Activated T-cell treated with anti-CD3 and anti-CD28 coated beads, Interleukin-2, amount 50 U/mL, for 1 hour (primary cell): ENCODE measurements at regions not wholly inside any gene's neighbourhood (a gene's known extent, or its start where the extent isn't known, plus 50 kb on each side); places are given as distances from the start of the nearest gene placed in this dataset.
"Not testable (repeated sequence)": the region's sequence is repeated elsewhere in the genome, so short reads cannot be mapped to it uniquely, and the experiment has no call there.

ENCODE experiments used
- DNase-seq: peaks from one replicate; pipeline ENCODE4 v3.0.0-alpha.2; 2020

DNA sequence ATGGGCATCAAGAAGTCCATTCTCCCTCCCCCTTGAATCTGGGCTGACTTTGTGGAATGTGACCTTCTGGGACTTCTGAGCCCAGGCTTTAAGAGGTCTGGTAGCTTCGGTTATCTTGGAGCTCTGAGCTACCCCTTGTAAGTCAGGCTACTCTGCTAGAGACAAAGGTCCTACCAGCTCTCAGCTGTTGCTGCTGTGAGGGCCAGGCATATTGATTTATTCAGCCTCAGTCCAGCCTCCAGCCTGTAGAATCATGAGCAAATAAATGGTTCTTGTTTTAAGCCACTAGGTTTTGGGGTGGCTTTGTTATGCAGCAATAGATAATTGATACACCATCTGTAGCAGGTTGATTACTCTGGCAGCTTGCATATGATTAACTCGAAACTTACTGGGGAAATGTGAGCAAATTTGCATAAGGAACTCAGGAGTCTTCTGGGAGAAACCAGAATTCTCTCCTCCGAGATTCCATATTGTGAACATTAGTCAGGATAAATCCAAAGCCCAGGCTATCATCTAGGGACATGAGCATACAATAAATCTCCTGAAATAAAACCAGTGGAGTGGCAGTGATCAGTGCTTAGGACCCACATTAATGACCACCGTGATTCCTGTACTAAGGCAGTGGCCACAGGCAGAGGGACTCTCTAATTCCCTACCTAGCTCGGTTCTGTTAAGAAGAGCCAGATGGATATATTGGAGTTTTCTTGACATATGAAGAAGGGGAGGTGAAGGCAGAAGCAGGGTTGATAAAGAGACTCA lies 336.1 kb downstream of the CDC5L start:
- DNase-seq, result no peak

DNA sequence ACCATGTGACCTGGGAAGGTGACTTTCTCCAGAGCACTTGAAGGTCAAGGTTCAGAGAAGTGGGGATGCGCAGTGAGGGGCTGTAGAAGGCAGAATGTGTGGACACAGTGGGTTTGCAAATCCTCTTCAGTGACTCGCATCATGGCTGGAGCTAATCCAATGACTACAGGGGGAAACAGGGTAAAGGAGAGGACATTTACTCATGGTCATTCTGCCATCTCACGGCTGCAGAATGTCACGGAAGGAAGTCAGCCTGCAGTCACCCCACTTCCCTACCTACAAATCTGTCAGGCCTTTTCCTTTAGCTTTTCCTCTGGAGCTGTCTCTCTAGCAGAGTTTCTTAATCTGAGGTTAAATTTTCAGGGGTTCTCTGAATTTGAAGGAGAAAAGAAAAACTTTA lies 337.6 kb downstream of the CDC5L start:
- DNase-seq, result no peak

DNA sequence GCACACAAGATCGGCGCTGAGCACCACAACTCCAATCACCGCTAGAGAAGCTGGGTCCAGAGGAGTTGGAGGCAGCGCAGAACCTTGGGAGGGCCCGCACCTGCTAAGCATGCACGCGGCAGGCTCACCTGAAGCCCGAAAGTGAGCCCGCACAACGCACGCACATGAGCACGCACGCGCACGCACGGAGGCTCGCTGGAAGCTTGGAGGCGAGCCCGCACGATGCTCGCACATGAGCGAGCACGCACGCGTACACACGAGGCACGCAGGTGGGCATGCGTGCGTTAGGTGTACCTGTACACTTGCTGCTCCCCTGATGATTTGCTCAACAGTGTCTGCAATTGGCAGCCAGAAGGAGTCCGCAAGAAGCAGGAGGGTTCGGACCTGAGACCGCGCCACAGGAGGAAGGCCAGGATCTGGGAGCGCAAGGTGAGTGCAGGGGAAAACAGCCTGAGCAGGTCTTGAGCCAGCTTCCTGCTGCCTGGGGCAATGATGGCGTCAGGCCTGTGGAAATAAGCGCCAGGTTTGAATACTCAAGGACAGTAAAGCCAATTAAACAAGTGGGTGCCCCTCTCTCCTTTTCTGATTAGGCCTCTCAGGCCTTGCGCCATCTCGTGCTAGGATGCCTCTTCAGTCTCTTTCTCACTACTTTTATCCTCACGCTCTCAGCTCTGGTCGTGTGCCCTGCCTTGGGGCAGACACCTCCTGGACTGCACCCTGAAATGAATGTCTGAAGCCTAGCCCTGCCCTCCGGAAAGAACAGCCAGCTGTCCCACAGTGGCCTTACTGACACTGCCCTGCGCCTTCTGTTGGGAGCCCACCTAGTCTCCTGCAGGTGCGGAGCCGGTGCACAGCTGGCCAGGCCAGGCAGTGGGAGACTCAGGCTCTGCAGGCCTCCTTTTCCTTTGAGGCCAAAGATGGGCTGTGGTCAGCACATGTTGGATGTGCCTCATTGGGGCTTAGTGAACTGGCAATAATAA lies 340.4 kb downstream of the CDC5L start:
- DNase-seq, result no peak

DNA sequence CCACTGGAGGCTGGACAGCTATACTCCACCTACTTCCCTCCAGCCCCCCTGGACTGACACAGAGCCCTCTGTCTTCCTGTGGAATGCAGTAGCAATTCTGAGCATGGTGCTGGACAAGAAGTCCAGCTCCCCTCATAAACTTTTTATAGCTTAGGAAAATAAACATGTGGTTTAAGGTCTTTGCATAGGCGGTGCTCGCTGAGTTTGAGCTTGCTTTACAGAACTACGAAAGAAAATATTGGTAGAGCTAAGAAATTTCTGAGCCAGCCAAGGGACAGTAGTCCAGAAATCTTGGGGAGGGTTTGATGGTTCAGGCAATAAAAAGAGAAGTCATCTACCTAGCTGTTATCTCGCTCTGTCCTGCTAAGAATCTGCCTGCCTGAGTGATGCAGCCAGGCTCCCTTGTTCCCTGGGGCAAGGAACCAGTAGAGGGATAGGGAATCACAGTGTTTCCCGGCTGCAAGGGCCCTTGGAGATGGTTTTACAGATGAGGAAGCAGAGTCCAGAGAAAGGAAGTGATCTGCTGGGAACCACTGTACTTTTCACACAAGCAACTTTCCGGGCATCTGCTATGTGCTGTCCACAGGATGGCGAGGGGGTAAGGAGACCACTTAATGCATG lies 343.4 kb downstream of the CDC5L start:
- no peak for DNase-seq

DNA sequence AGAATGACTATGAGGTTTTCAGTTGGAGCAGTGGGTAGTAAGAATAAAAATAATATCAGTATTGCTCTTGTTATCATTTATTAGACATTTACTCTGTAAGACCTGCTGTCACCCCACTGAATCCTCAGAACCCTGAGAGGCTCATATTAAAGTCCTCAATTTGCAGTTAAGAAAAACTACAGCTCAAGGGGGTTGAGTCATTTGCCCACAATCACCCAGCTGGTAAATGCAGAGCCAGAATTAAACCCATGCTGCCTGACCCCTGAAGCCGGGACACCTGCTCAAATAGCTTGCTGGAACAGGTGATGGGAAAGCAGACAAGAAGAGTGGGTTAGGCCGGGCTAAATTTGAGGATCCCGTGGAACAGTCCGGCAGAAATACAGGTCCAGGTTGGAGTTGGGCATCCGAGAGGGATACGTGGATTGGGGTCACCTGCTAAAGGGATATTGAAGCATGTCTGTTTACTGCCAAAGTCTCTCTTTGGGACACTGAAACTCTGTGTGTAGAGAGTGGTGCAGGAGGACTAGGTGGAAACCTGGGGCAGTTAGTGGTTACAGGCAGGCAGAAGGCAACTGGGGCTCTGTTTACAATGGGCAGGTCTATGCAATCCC lies 344.1 kb downstream of the CDC5L start:
- DNase-seq, result no peak

DNA sequence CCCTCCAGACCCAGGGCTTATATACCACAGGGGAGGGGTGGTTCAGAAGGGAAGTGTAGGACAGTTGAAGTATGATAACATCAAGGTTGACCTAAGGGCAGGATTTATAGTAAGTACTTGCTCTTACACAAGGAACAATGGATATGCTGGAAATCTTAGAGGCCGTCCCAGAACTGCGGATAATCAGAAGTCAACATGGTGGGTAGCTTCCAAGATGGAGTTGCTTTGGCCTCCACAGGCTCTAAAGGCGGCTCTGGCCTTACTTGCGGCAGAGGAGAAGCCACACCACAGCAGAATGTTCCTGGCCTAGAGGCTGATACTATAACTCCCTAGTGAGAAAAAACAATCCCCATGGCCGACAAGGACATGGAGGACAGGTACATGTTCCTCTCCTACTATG lies 344.7 kb downstream of the CDC5L start:
- no peak for DNase-seq

DNA sequence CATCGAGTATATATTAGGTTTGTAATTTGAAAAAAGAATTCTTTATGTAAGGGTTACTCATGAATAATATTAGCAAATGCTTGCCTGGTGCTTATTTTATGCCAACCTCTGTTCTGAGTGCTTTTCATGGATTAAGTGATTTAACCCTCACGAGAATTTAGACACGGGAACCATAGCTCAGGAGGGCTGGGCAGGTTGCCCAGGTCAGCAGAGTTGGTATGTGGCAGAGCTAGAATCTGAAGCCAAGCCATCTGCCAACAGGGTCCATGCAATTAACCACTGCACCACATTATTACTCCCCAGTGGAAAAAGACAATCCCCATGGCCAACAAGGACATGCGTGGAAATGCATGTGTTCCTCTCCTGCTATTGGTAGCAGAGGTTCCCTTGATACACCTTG lies 345.6 kb downstream of the CDC5L start:
- no peak for DNase-seq

DNA sequence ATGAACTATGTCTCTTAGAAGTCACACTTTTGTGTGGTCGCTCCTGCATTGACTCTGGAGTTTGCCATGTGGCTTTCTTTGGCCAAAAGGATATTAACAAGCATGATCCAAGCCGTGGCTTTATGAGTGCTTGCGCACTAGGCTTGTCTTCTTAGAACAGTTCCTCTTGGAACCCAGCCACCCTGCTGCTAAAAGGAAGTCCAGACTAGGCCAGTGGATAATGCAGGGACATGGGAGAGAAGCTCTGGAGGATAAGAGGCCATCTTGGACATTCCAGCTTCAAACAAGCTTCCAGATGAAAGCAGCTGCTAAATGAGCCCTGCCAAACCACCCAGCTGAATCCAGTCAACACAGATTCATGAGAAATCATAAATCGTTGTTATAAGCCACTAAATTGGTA lies 346.4 kb downstream of the CDC5L start:
- no peak for DNase-seq

DNA sequence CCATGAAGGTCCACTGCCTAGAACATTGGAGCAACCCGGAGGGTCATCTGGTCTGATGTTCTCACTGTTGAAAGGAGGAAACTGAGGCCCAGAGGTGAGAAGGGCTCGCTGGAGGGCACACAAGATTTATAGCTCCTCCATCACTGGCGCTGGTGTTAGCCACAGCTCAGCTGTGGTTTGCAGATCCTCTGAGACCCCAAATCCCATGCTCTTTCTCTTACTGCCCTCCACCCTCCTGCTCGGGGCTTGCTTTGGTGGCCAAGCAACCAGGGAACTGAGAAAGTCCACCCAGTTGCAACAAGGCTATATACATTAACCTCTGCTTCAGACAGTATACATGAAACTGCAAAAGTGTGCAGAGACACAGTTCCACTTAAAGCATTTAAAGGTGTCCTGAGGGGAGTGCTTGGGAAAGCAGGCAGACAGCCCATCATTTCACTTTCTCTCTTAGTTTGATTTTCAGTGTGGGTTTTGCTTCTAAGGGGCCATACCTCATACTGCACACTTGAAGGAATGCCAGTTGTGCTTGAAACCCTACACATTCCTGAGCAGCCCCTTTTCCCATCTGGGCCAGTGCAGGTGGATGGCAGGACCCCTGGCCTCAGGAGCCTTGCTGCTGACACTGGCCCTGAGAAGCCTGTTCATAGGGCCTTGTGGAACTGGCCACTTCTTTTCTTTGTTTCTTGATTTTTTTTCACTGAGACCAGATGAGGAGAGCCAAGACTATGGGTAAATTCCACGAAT lies 347.6 kb downstream of the CDC5L start:
- no peak for DNase-seq

DNA sequence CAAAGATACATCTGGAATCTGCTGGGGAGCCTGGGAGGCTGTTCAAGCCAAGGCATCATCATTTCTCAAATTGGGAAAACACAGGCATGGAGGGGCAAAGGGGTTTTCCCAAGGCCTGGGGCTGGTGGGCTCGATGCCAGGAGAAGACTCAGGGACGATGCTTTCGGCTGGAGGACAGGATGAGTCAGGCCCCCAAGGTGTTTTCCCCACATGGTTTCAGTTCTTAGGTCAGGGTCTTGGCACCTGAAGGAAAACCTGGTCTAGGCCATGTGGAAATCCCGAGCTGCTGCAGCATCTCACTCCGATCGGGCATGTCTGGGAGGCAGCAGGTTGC lies 348.1 kb downstream of the CDC5L start:
- DNase-seq, result no peak

DNA sequence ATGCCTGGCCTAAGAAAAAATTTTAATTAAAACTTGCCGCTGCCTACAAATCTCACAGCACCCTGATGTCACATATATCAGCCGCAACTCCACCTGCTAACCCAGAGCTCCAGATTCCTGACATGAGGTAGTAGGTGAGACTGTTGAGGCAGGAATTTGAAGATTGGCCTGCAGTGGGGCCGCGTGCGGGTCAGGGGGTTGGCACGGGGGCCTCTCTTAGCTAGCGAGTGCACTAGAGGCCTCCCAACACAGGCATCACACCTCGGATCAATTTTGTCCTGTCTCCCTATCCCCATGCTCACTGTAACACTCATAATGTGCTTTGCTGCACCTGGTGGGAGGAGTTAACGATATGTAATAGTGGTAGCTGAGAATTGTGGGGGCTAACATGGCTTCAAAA lies 349.8 kb downstream of the CDC5L start:
- DNase-seq, result no peak

DNA sequence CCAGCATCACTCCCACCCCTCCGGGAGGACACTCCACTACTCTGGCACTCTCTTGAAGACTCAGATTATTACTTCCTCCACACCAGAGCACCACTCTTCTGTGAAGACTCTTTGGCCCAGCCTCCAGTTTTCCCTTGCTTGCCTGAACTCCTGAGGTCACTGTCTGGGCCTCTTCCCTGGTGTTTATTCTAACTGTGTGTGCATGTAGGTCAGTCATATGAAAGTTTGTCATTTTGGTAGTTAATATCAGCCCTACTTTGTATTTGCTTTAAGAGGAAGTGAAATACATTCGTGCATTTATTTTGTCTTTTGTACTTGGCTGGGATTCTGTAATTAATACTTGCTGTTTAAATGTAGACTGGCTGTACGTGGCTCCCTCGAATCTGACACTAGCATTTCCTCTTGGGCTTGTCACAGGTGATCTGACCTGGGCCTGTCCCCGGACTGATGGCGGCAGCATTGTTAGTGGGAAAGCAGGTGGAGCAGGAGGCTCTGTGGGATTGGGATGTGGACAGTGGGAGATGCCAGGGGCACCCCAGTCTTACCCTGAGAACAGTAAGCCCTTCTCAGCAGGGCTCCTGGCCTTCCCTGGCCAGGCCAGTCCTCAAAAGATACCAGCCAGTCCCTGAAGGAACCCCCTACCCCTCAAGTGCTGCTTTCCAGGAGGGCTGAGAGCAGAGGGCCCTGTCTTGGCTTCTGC lies 350.5 kb downstream of the CDC5L start:
- no peak for DNase-seq

DNA sequence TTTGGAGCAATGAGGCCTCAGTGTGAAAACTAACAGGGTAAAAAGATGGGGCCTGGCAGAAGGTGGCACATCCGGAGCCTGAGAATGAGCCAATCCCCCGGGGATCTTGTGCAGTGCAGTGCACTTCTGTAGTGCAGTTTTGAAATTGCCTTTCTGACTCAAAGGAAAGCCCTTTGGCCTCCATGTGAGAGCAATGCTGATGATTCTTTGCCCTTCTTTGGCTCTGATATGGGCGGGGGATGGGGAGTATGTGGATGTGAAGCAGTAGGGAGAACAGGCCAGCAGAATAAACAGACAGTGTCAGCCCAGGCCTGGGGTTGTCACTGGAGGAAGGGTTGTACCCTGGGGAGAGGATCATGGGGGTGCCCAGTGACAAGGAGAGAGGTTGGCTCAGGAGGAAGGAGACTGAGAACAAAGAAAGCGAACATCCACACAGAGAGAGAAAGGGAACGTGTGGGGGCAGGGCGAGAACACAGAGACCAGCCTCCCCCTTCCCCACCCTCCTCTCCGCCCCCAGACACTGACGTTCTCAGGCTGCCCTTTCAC lies 351.2 kb downstream of the CDC5L start:
- DNase-seq, result no peak

DNA sequence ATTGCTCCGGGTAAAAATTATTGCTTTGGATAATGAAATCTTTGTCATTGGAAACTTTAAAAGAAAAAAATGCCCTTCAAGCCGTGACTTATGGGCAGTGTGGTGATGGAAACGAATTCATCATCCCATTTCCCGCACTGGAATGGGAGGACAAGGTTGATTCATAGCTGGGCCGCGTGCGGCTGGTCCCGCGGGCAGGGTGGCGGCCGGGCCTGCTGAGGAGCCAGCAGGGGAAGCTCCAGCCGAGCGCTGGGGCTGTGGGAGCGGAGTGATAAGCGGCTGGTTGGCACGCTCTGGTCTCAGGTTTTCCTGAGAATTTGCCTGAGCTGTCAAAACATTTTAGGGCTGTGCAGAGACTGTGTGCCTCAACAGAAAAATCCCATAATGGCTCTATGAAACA lies 351.7 kb downstream of the CDC5L start:
- DNase-seq, result no peak

DNA sequence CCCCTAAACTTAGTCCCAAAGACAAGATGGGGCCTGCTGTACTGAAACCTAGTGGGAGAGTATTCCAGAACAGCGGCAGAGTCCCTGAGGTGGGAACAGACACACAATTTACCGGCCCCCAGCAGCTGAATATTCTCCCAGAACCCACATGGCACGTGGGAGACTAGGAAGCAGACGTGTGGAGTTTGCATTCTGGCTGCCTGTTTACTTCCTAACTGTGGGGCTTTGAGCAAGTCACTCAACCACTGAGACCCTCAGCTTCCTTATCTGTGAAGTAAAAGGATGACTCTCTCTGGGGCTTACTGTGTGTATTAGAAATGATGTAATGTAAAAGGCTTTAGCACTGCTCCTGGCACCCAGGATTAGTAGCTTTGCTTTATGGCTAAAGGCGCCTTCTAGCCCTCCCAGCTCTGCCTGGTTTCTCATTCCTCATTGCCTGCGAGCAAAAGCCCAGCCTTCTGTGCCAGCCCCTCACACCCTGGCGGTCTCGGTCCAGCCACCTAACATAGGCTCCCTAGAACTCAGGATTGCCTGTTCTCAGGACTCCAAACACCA lies 353.1 kb downstream of the CDC5L start:
- DNase-seq, result no peak

DNA sequence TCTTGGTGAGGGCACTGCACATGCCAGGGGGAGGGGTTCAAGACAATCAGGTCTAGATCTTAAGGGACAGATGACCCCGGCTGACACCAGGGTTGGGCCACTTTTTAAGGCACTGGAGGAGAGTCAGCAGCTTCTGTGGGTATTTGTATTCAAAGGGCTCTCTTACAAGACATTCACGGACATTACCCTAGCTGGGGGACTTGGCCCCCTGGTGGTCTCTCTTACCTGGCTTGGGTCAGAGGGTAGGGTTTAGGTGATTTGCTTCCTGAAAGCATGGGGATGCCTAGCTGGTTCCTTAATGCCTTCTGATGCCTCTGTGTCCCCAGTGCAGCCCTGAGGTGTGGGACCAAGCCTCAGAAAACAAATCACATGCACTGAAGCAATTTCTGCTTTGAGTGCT lies 354.7 kb downstream of the CDC5L start:
- DNase-seq, result no peak

DNA sequence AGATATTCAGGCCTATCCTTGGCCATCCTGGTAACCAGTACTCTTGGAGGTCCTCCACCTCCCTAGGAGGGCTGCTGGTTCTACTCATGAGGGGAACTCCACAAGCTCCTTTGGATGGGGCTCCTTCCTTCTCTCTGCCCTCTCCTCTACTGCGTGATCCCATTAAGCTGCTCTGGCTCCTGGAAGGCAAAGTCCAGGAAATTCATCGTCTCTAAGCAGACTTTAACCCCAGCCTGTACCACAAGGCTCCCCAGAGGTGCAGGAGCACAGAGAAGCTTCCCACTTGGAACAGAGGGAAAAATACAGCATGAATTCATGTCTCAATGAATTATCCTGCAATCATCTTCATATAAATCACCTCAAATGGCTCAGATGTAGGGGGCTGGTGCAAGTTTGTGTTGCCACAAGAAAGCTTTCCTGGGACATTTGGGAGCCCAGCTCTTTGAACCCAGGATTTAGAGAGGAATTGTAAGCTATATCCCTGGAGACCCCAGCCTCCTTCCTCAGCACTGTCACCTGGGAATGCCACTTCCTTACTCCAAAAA lies 355.4 kb downstream of the CDC5L start:
- DNase-seq, result no peak

DNA sequence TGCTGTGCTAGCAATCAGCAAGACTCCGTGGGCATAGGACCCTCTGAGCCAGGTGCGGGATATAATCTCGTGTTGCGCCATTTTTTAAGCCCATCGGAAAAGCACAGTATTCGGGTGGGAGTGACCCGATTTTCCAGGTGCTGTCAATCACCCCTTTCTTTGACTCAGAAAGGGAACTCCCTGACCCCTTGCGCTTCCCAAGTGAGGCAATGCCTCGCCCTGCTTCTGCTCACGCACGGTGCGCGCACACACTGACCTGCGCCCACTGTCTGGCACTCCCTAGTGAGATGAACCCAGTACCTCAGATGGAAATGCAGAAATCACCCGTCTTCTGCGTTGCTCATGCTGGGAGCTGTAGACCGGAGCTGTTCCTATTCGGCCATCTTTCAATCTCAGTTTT lies 372.6 kb downstream of the CDC5L start:
- not testable (repeated sequence) for DNase-seq

DNA sequence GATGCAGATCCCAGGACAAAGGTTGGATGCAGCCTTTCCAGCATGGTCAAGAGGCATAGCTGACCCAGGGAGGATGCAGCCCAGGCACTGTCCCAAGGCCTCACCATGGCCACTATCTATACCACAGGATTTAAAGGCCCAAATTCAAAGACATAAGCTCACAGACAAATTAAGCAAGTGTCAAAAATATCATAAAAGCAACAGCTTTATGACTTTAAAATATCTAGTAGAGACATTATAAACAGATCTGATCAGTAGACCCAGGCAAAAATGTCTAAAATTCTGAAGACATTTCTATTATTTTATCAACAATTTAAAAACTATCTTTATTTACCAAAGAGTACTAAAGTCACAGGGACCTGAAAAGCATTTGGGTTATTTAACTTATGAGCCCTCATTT lies 373.5 kb downstream of the CDC5L start:
- no peak for DNase-seq

DNA sequence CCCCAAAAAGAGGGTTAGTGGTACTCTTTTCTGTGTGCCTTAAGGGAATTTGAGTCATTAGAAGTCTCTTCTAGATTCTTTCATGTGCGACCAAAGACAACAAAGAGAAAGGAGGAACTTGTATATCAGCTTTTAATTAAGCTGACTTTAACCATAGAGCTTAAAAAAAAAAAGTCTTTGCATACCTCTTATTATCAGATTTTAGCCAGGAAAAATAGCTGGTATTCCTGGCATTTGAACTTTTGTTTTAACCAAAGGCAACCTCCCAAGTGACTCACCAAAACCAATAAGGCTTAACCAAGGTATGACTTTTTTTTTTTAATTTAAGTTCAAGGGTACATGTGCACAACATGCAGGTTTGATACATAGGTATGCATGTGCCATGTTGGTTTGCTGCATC lies 375.0 kb downstream of the CDC5L start:
- no peak for DNase-seq
